ENCODE measurements at regions not wholly inside any gene's neighbourhood (a gene's known extent, or its start where the extent isn't known, plus 50 kb on each side); places are given as distances from the start of the nearest gene placed in this dataset.

GRCh38 chr12:105954951-105955931 lies 183.5 kb downstream of the NUAK1 start:
- H2AFZ ChIP-seq (ENCODE audit: low read length) = no peak overlapping the region
- no peak overlapping the region for H3K9ac ChIP-seq (ENCODE audit: insufficient read depth, low read depth, low read length)
- ChIA-PET POLR2A (no interaction called here), CTCF (ENCODE audit: low intra/inter-chr PET ratio, low total read pairs) (no interaction called here)
- H3K79me2 ChIP-seq (ENCODE audit: insufficient read depth, low read length) = no peaks in the 10 kb centered on the region
- H3K36me3 ChIP-seq (replicated peaks in 1 of 2; ENCODE audit: control insufficient read depth in 1 of 2, insufficient read depth in 2 of 2, low read length in 2 of 2) = no peaks in the 10 kb centered on the region
- intact Hi-C loops (cut with micrococcal nuclease; ENCODE audit: unreplicated experiment) = no loop called here
- in situ Hi-C loops (cut with HindIII; ENCODE audit: extremely low pct_ligation_motif_present, low pct_unique_long_range_greater_than_20kb) = no loop called here
- H3K27ac ChIP-seq (ENCODE audit: extremely low read length, insufficient read depth, low read length) = no peak overlapping the region
- no peaks in the 10 kb centered on the region for H3K4me1 ChIP-seq (ENCODE audit: insufficient read depth, low read length)
- TF ChIP-seq MTA3 (CRISPR knock-in tag; IDR thresholded peaks at IDR 0.05) = no peak
- TF ChIP-seq JDP2 (CRISPR knock-in tag; IDR thresholded peaks at IDR 0.05; ENCODE audit: borderline replicate concordance) = no peak
- no peak for TF ChIP-seq MATR3 (CRISPR knock-in tag; IDR thresholded peaks at IDR 0.05)
- TF ChIP-seq PHF20 (CRISPR knock-in tag; IDR thresholded peaks at IDR 0.05) = no peak
- no peak for TF ChIP-seq ZFP62 (CRISPR knock-in tag; IDR thresholded peaks at IDR 0.05)
- TF ChIP-seq DRAP1 (CRISPR knock-in tag; IDR thresholded peaks at IDR 0.05) = no peak
- no peak for TF ChIP-seq RAD51 (IDR thresholded peaks at IDR 0.05; ENCODE audit: borderline replicate concordance)
- no peak for TF ChIP-seq SATB2 (CRISPR knock-in tag; IDR thresholded peaks at IDR 0.05)
- TF ChIP-seq ZNF510 (CRISPR knock-in tag; IDR thresholded peaks at IDR 0.05; ENCODE audit: low read depth) = no peak
- TF ChIP-seq ZNF224 (CRISPR knock-in tag; IDR thresholded peaks at IDR 0.05) = no peak
- no peak for TF ChIP-seq TAF1 (CRISPR knock-in tag; IDR thresholded peaks at IDR 0.05)
- TF ChIP-seq TFDP1 (CRISPR knock-in tag; IDR thresholded peaks at IDR 0.05; ENCODE audit: borderline replicate concordance) = no peak
- TF ChIP-seq HMGA1 (CRISPR knock-in tag; conservative IDR thresholded peaks at IDR 0.05) = no peak
- TF ChIP-seq SIN3A (IDR thresholded peaks at IDR 0.05; ENCODE audit: borderline replicate concordance, low read depth, low read length) = no peak
- H3K9me3 ChIP-seq (ENCODE audit: low read length) = no peaks in the 10 kb centered on the region
- no peak for ATAC-seq
- no peaks in the 10 kb centered on the region for H4K20me1 ChIP-seq (ENCODE audit: insufficient read depth, low read length)
- BruUV-seq (replicated peaks) = no TSS peak
- H3K4me3 ChIP-seq (replicated peaks in 1 of 3; ENCODE audit: insufficient read depth in 1 of 3, low read depth in 2 of 3, low read length in 3 of 3) = no peak overlapping the region
- no peak overlapping the region for H3K4me2 ChIP-seq (ENCODE audit: low read depth, low read length)
- DNase-seq (ENCODE audit: low spot score) = no peak
- FAIRE-seq = no peak
- WGBS (ENCODE audit: low lambda C conversion rate) = 48% methylated on average over 6 of the region's 7 CpGs
- H3K27me3 ChIP-seq (ENCODE audit: control insufficient read depth in 1 of 2, insufficient read depth in 2 of 2, low read length in 2 of 2) = no peaks in the 10 kb centered on the region
